ENCODE measurements at regions not wholly inside any gene's neighbourhood (a gene's known extent, or its start where the extent isn't known, plus 50 kb on each side); places are given as distances from the start of the nearest gene placed in this dataset.

DNA sequence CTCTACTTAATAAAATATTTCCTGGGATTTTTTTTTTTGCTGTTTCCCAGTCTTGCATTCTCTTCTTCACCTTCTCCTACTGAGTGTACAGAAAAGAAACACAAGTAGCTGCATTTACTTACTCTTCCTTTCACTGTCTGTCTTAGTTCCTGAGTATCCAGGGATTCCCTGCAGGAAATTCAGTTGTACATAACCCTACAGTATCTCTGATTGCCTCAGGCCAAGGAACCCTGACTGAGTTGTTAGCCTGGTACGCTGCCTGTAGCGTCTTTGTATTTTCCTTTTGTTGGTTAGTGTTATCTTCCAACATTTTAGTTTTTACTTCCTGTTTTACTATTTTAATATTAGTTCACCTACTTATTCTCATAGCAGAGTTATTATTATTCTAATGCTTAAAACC is 142.5 kb upstream of the ROBO1 start:
- intact Hi-C loops (cut with micrococcal nuclease; ENCODE audit: unreplicated experiment): no loop called here
- no peak for DNase-seq (ENCODE audit: low read depth, low spot score)
- no peak overlapping the region for H3K4me3 ChIP-seq (ENCODE audit: low read depth in 2 of 2, low read length in 2 of 2)

GRCh38 chr3:79906106-79906505 is 138.3 kb upstream of the ROBO1 start:
- TF ChIP-seq POLR2AphosphoS5 (IDR thresholded peaks at IDR 0.05; ENCODE audit: low read depth, low read length) (no peak), REST (IDR thresholded peaks at IDR 0.05; ENCODE audit: insufficient read depth in 1 of 2, low read depth in 2 of 2, low read length in 1 of 2) (no peak), TCF7L2 (IDR thresholded peaks at IDR 0.05; ENCODE audit: low read depth, low read length) (no peak), SIN3A (IDR thresholded peaks at IDR 0.05; ENCODE audit: borderline replicate concordance, insufficient read depth, low read depth, low read length) (no peak)
- TF ChIP-seq, protein P1, sequence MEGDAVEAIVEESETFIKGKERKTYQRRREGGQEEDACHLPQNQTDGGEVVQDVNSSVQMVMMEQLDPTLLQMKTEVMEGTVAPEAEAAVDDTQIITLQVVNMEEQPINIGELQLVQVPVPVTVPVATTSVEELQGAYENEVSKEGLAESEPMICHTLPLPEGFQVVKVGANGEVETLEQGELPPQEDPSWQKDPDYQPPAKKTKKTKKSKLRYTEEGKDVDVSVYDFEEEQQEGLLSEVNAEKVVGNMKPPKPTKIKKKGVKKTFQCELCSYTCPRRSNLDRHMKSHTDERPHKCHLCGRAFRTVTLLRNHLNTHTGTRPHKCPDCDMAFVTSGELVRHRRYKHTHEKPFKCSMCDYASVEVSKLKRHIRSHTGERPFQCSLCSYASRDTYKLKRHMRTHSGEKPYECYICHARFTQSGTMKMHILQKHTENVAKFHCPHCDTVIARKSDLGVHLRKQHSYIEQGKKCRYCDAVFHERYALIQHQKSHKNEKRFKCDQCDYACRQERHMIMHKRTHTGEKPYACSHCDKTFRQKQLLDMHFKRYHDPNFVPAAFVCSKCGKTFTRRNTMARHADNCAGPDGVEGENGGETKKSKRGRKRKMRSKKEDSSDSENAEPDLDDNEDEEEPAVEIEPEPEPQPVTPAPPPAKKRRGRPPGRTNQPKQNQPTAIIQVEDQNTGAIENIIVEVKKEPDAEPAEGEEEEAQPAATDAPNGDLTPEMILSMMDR (IDR thresholded peaks at IDR 0.05): no peak
- no peak overlapping the region for H3K4me3 ChIP-seq (ENCODE audit: low read depth in 2 of 2, low read length in 2 of 2)
- ChIA-PET POLR2A (no interaction called here), CTCF (no interaction called here)
- intact Hi-C loops (cut with micrococcal nuclease; ENCODE audit: unreplicated experiment) (no loop called here), in situ Hi-C loops (cut with HindIII; ENCODE audit: low pct_unique_long_range_greater_than_20kb, low sequenced_read_pairs) (no loop called here)
- no peaks in the 10 kb centered on the region for H3K27me3 ChIP-seq (ENCODE audit: control insufficient read depth, insufficient read depth, low read length)
- H3K27ac ChIP-seq (ENCODE audit: low read length): no peak overlapping the region
- no peak for ATAC-seq
- DNase-seq (ENCODE audit: low read depth, low spot score): no peak
- H3K4me1 ChIP-seq (ENCODE audit: control insufficient read depth, insufficient read depth, low read length): no peaks in the 10 kb centered on the region; the same call in 1 of the 2 replicates
- no peaks in the 10 kb centered on the region for H3K36me3 ChIP-seq (ENCODE audit: control insufficient read depth, insufficient read depth, low read length)
- H3K9me3 ChIP-seq (ENCODE audit: control insufficient read depth, insufficient read depth, low read depth, low read length): no peaks in the 10 kb centered on the region
- BruUV-seq (replicated peaks): no TSS peak

More for the DNA sequence above, 142.5 kb upstream of the ROBO1 start:
- ATAC-seq: no peak
- H3K27me3 ChIP-seq (ENCODE audit: control insufficient read depth, insufficient read depth, low read length): no peaks in the 10 kb centered on the region
- H3K4me1 ChIP-seq (ENCODE audit: control insufficient read depth, insufficient read depth, low read length): no peaks in the 10 kb centered on the region
- no TSS peak for BruUV-seq (replicated peaks)
- H3K9me3 ChIP-seq (ENCODE audit: control insufficient read depth, insufficient read depth, low read depth, low read length): no peaks in the 10 kb centered on the region
- ChIA-PET CTCF (no interaction called here), POLR2A (interaction anchor here (0.8 kb wide), 1 partner anchor 406 kb away, joined by 5 read pairs; no protein-coding TSS in a partner anchor)
- H3K36me3 ChIP-seq (ENCODE audit: control insufficient read depth, insufficient read depth, low read length): no peaks in the 10 kb centered on the region
- in situ Hi-C loops (cut with HindIII; ENCODE audit: low pct_unique_long_range_greater_than_20kb, low sequenced_read_pairs): no loop called here
- H3K27ac ChIP-seq (ENCODE audit: low read length): no peak overlapping the region
- TF ChIP-seq SIN3A (IDR thresholded peaks at IDR 0.05; ENCODE audit: borderline replicate concordance, insufficient read depth, low read depth, low read length) (no peak), POLR2AphosphoS5 (IDR thresholded peaks at IDR 0.05; ENCODE audit: low read depth, low read length) (no peak), TCF7L2 (IDR thresholded peaks at IDR 0.05; ENCODE audit: low read depth, low read length) (no peak), REST (IDR thresholded peaks at IDR 0.05; ENCODE audit: insufficient read depth in 1 of 2, low read depth in 2 of 2, low read length in 1 of 2) (no peak)
- TF ChIP-seq, protein P1 (IDR thresholded peaks at IDR 0.05): no peak

Data from Panc1 (cell line).